ENCODE measurements at regions not wholly inside any gene's neighbourhood (a gene's known extent, or its start where the extent isn't known, plus 50 kb on each side); places are given as distances from the start of the nearest gene placed in this dataset.

DNA sequence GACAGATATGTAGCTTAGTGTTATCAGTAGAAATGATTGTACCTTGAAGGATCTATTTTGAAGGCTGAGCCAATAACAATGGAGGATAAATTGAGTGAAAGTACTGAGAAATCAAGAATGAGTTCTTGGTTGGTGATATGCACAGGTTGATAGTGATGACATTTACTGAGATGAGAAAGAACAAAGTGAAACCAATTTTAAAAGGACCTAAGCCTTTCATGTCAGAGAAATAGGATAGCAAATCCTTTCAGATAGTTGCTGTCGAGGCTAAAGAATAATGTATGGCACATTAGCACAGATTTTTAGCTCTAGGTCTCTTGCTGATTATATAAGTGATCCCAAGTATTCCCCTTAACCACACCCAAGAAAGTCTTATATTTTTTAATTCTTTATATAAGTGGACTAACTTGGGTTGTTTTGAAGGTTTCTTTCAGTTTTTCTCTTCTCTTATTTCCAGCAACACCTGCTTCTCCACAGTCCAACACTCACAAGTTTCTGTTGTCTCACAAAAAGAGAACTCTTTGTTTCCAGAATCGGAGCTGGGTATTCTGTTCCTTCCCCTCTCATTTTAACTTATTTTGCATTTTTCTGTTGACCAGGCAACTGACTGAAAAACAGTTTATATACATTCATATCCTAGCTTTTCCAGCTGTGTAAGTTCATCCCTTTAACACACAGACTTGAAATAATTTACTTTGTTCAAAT, 286.9 kb upstream of the ATP10B start:
- no peak for DNase-seq (ENCODE audit: low read depth)
- H3K4me3 ChIP-seq (ENCODE audit: low read depth, low read length), result no peak overlapping the region
- TF ChIP-seq CTCF (conservative IDR thresholded peaks at IDR 0.05; ENCODE audit: low read depth, low read length), result no peak

DNA sequence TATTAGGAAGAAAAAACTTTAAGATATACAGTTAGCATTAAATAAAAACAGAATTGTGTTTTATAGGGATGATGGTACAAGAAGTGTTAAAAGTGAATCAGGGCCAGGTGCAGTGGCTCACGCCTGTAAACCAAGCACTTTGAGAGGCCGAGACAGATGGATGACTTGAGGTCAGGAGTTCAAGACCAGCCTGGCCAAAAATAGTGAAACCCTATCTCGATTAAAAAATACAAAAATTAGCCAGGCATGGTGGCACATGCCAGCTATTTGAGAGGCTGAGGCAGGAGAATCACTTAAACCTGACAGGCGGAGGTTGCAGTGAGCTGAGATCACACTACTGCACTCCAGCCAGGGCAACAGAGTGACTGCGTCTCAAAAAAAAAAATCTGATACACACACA, 282.9 kb upstream of the ATP10B start:
- DNase-seq (ENCODE audit: low read depth), result no peak
- H3K4me3 ChIP-seq (ENCODE audit: low read depth, low read length), result no peak overlapping the region
- no peak for TF ChIP-seq CTCF (conservative IDR thresholded peaks at IDR 0.05; ENCODE audit: low read depth, low read length)

GRCh38 chr5:161134083-161134482, 282.1 kb upstream of the ATP10B start:
- no peak for TF ChIP-seq CTCF (conservative IDR thresholded peaks at IDR 0.05; ENCODE audit: low read depth, low read length)
- H3K4me3 ChIP-seq (ENCODE audit: low read depth, low read length), result no peak overlapping the region
- no peak for DNase-seq (ENCODE audit: low read depth)

- no peak overlapping the region for H3K4me3 ChIP-seq (ENCODE audit: low read depth, low read length)
- TF ChIP-seq CTCF (conservative IDR thresholded peaks at IDR 0.05; ENCODE audit: low read depth, low read length), result no peak
- DNase-seq (ENCODE audit: low read depth), result no peak
These were observed 263.9 kb upstream of the ATP10B start for GRCh38 chr5:161115941-161116340.

DNA sequence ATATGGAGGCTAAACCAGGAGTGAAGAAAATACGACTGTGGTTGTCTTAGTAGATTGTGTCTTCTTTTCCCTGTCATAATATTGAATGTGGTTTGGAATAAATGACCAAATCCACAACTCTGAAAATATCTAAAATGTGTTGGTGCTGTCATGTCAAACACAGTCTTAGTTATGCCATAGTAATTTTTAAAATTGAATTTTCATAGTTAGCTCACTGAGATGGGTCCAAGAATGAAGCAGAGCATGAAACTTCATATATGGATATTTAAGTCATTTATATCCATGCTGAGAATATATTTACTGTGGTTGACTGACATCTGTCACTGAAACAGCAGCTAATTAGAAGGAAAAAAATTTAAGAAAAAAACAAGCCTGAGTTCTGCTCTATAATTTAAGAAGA, 260.4 kb upstream of the ATP10B start:
- TF ChIP-seq CTCF (conservative IDR thresholded peaks at IDR 0.05; ENCODE audit: low read depth, low read length), result no peak
- DNase-seq (ENCODE audit: low read depth), result no peak
- H3K4me3 ChIP-seq (ENCODE audit: low read depth, low read length), result no peak overlapping the region

DNA sequence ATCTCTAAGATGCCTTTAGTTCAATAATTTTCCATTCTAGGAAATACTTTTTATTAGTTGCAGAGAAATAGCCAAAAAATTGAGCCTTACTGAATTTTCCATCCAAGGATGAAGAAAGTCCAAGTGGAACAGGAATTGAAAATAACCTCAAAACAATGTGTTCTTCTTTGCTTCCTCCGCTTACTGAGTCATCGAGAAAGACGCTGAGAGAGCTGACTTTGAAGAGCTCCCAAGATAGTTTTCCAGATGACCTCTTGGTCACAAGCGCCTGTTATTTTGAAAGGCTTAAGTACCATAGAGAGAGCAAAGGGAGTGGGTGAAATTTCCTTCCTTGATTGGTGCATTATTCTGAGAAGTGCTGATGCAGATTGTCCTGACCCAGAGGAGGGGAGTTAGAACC, 253.5 kb upstream of the ATP10B start:
- no peak overlapping the region for H3K4me3 ChIP-seq (ENCODE audit: low read depth, low read length)
- peak; percentile 52 for DNase-seq (ENCODE audit: low read depth)
- no peak for TF ChIP-seq CTCF (conservative IDR thresholded peaks at IDR 0.05; ENCODE audit: low read depth, low read length)

DNA sequence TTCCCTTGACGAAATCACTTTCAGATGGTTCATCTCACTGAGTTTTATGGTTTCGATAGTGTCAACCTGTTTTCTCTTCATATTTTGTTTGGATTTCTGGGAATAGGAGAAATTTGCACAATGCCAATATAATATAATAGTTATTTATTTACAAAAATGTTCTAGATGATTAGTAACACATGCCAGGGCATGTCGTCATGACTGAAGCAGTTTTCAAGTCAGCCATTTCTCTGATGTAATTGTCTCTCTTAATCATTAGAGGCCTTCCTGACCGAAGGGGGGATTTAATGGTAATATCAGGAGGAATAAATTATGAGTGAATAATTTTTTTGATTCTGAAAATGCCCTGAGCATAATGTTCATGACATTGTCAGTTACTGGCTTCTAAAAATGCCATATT, 246.5 kb upstream of the ATP10B start:
- TF ChIP-seq CTCF (conservative IDR thresholded peaks at IDR 0.05; ENCODE audit: low read depth, low read length), result no peak
- no peak overlapping the region for H3K4me3 ChIP-seq (ENCODE audit: low read depth, low read length)
- no peak for DNase-seq (ENCODE audit: low read depth)
